Lower leg skin (tissue), 4 donors: ENCODE measurements at regions not wholly inside any gene's neighbourhood (a gene's known extent, or its start where the extent isn't known, plus 50 kb on each side); places are given as distances from the start of the nearest gene placed in this dataset.
"Not testable (repeated sequence)": the region's sequence is repeated elsewhere in the genome, so short reads cannot be mapped to it uniquely, and the experiment has no call there.

Source experiments
- DNase-seq, 2 donors: peaks; one replicate each; pipeline ENCODE4 v3.0.0-alpha.2; 2019; ENCODE audit warnings: low spot score in 2 of 2
- H3K4me3 ChIP-seq: fragments of 200-600 bp; sonication (generic); 2 replicates; pipeline ENCODE4 v1.5.1; 2017; ENCODE audit warnings: mild to moderate bottlenecking, low read depth; ENCODE audit not compliant: poor library complexity, severe bottlenecking
- CTCF ChIP-seq, 3 donors: fragments of 450-650 bp; IDR thresholded peaks; one replicate each; pipeline ENCODE4 v1.5.1; 2016; ENCODE audit warnings: antibody characterized with exemption in 3 of 3, mild to moderate bottlenecking in 3 of 3, moderate library complexity in 2 of 3
- POLR2A ChIP-seq, 2 donors: fragments of 450-650 bp; IDR thresholded peaks; one replicate each; pipeline ENCODE4 v1.6.1; 2016 to 2017; ENCODE audit warnings: antibody characterized with exemption in 2 of 2, mild to moderate bottlenecking in 1 of 2, moderate library complexity in 1 of 2
- WGBS, 2 donors: methylation state at CpG; one replicate each; pipeline ENCODE4 v1.1.5; 2018; 5-methylcytosine and 5-hydroxymethylcytosine counted together
- intact Hi-C: fragments of 100-400 bp; cut with DNase I; formaldehyde crosslinking; loops from one replicate; pipeline ENCODE4 v1.15.0; 2023; ENCODE audit warnings: low total_unique reads

GRCh38 chr21:38639571-38640354 is 141.5 kb upstream of the ERG start:
- WGBS, 2 donors, result 48 to 52% methylated on average over 4 of the region's 4 CpGs
- no peak overlapping the region for H3K4me3 ChIP-seq
- DNase-seq, result no peak
- intact Hi-C loops, result no loop called here
- no peak for TF ChIP-seq CTCF (IDR thresholded peaks at IDR 0.05)
- TF ChIP-seq POLR2A (IDR thresholded peaks at IDR 0.05), result no peak

GRCh38 chr21:38640355-38640742 is 142.1 kb upstream of the ERG start:
- H3K4me3 ChIP-seq, intact Hi-C loops, DNase-seq: not testable (repeated sequence)
- WGBS, 2 donors, result 93% methylated on average over 5 of the region's 5 CpGs

GRCh38 chr21:38643404-38644023 is 145.2 kb upstream of the ERG start:
- intact Hi-C loops, result no loop called here
- no peak for TF ChIP-seq POLR2A (IDR thresholded peaks at IDR 0.05)
- TF ChIP-seq CTCF (IDR thresholded peaks at IDR 0.05), result no peak
- DNase-seq, result no peak
- WGBS, 2 donors, result 83 to 85% methylated on average over 7 of the region's 7 CpGs
- no peak overlapping the region for H3K4me3 ChIP-seq

- no peak for DNase-seq
- H3K4me3 ChIP-seq, result no peak overlapping the region
- no peak for TF ChIP-seq POLR2A (IDR thresholded peaks at IDR 0.05)
- no peak for TF ChIP-seq CTCF (IDR thresholded peaks at IDR 0.05)
- WGBS, 2 donors, result 69 to 84% methylated on average over 3 of the region's 3 CpGs
- intact Hi-C loops, result no loop called here
Observed at GRCh38 chr21:38645282-38645681, 147.0 kb upstream of the ERG start.

- H3K4me3 ChIP-seq, result no peak overlapping the region
- WGBS, 2 donors, result 50 to 58% methylated on average over 5 of the region's 5 CpGs
- intact Hi-C loops, result no loop called here
- TF ChIP-seq CTCF (IDR thresholded peaks at IDR 0.05) (no peak), POLR2A (IDR thresholded peaks at IDR 0.05) (no peak)
- no peak for DNase-seq
Observed at GRCh38 chr21:38646213-38646837, 148.0 kb upstream of the ERG start.

- no peak for TF ChIP-seq POLR2A (IDR thresholded peaks at IDR 0.05)
- no peak for TF ChIP-seq CTCF (IDR thresholded peaks at IDR 0.05)
- H3K4me3 ChIP-seq, result no peak overlapping the region
- intact Hi-C loops, result no loop called here
- 81 to 92% methylated on average over 15 of the region's 15 CpGs for whole genome bisulfite sequencing, 2 donors
- no peak for DNase-seq
Observed at GRCh38 chr21:38649120-38649519, 150.8 kb upstream of the ERG start.
